HG03571 (cell line): ENCODE measurements at regions not wholly inside any gene's neighbourhood (a gene's known extent, or its start where the extent isn't known, plus 50 kb on each side); places are given as distances from the start of the nearest gene placed in this dataset.
"Not testable (repeated sequence)": the region's sequence is repeated elsewhere in the genome, so short reads cannot be mapped to it uniquely, and the experiment has no call there.

Experiments used
- ATAC-seq: cut with Tn5 transposase; IDR thresholded peaks from one replicate; pipeline ENCODE4 v1.9.1; 2021; ENCODE audit not compliant: unreplicated experiment

DNA sequence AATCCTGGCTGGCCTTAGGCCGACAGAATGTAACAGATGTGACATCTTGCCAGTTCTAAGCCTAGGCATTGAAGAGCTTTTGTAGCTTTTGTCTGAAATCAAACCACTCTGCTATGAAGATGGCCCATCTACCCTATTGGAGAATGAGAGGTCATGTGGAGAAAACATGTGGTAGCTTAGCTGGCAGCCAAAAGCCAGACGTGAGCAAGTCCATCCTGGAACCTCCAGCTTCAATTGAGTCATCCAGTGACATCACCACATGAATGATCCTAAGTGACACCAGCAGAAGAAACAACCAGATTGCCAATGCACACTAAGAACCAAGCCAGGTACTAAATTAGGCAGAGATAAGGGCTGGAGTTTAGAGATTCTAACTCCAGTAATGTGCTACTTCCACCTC is 154.8 kb upstream of the ZFP42 start:
- ATAC-seq = no peak

- ATAC-seq = no peak
These were observed 145.9 kb upstream of the ZFP42 start for GRCh38 chr4:187849556-187850225.

DNA sequence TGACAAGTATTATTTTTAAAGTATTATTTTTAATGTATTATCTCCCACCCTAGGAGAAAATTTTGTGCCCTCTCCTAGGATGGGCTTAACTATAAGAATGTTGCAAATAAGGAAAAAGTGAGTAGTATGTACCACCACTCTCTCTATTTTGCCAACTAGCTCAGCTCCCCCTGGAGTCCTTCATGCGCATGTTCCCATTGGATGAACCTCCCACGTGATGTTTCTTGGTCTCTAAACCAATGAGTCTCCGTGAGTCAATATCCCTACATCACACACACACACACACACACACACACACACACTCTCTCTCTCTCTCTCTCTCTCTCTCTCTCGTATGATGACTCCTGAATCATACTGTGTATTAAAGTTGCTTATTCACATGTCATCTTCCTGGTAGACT is 129.7 kb upstream of the ZFP42 start:
- ATAC-seq = no peak

GRCh38 chr4:187883049-187883448 is 112.5 kb upstream of the ZFP42 start:
- no peak for ATAC-seq

DNA sequence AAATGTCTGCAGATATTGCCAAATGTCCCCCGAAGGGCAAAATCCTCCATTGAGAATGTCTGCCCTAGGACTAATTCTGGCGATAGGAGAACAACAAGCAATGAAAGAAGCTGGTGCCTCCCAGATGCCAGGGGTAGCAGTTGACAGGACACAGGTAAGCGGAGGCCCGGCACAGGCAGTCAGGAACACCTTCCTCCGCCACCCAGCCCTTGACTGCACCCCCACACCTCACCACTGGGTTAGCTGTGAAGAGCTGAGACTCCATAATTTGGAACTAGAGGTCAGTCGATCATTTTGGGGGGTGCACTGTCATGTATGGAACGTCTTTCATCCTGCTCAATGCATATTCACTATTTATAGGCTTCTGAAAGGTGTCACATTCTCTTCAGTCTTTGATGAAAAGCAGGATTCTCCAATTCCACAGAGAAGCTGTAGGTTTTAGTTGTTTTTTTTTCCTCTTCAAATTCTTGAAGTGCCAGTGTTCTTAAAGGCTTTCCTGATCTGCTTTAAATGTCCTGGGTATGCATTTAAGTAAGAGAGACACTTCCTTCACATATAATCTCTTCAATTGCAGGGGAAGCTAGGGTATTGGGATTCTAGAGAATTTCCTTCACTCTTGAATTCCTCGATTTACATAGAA is 111.6 kb upstream of the ZFP42 start:
- no peak for ATAC-seq

- no peak for ATAC-seq
These were observed 107.7 kb upstream of the ZFP42 start for GRCh38 chr4:187887906-187888305.

DNA sequence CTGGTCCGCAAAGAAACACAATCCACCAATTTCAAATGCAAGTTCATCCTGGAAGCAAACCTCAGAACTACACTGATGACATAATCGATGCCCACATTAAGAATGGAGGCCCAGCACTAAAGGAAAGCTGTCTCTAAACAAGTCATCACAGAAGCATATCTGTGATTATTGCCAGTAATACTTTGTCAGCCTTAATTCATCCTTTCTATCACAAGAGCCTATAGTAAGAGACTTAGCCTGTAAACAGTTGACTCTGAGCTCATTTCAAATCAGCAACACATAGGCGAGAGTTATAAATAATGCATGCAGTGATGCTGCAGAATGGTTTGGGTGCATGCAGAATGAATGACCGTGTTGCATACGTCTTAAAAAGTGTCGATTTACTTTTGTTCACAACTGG is 105.9 kb upstream of the ZFP42 start:
- ATAC-seq = no peak

DNA sequence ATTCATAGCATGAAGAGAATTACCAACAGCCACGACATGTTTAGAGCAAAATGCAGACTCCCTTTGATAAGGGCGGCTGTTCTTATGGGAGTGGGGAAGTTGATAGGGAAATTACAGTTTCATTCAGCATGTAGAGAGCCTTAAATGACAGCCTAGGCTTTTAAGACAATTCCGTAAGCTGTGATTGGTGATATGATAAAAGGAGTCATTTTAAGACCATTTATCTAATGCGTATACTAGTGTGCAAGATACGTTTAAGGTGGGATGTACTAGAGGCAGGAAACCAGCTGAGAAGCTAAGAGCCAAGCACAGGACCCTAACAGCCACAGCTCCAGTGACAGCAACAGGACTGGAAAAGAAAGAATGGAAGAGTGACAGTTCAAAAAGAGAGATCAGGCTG is 102.2 kb upstream of the ZFP42 start:
- no peak for ATAC-seq

GRCh38 chr4:187903106-187903505 is 92.5 kb upstream of the ZFP42 start:
- no peak for ATAC-seq

DNA sequence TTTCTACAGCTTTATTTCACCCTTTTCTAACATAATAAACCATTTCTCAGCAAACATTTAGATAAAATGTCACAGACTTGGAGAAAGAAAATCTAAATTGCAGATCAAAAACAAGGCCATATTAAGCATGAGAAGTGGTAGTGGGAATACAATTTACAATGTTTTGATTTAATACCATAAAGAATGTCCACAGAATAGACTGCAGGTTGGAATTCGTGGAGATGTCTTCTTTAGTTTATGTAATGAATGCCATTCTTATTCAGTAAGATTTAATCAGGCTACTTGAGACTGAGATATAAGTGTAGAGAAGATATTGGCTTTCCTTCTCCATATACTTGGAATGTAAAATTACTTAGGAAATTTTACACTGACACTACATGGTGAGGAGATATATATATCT is 91.9 kb upstream of the ZFP42 start:
- ATAC-seq = no peak

DNA sequence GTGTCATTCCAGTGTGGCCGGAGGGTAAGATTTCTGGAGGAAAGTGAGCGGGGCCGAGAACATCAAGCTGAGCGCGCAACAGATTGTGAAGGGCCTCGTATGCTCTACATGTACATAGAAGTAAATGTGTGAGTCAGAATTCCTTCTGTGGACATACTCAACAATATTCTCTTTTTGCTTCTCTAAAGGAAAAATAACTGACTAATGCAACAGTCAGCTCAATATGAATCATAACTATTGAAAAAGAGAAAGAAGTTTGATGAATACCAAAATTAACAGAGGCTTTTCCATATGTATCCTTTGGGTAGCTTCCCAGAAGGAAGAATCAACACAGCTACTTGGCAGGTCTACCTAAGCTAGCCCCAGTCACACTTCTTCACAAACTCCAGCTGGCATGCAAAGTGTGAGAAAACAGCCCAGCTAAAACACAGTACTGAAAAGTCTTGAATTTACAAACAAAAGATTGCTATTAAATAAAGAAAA is 87.5 kb upstream of the ZFP42 start:
- no peak for ATAC-seq

- no peak for ATAC-seq
These were observed 86.8 kb upstream of the ZFP42 start for GRCh38 chr4:187908731-187909130.

GRCh38 chr4:187910741-187911140 is 84.8 kb upstream of the ZFP42 start:
- no peak for ATAC-seq

DNA sequence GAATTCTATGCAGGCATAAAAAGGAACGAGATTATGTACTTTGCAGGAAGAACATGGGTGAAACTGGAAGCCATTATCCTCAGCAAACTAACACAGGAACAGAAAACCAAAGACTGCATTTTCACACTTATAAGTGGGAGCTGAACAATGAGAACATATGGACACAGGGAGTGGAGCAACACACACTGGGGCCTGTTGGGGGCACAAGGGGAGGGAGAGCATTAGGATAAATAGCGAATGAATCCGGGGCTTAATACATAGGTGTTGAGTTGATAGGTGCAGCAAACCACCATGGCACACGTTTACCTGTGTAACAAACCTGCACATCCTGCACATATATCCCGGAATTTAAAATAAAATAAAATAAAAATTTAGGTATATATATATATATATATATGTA is 80.2 kb upstream of the ZFP42 start:
- not testable (repeated sequence) for ATAC-seq

GRCh38 chr4:187919966-187920365 is 75.6 kb upstream of the ZFP42 start:
- no peak for ATAC-seq

DNA sequence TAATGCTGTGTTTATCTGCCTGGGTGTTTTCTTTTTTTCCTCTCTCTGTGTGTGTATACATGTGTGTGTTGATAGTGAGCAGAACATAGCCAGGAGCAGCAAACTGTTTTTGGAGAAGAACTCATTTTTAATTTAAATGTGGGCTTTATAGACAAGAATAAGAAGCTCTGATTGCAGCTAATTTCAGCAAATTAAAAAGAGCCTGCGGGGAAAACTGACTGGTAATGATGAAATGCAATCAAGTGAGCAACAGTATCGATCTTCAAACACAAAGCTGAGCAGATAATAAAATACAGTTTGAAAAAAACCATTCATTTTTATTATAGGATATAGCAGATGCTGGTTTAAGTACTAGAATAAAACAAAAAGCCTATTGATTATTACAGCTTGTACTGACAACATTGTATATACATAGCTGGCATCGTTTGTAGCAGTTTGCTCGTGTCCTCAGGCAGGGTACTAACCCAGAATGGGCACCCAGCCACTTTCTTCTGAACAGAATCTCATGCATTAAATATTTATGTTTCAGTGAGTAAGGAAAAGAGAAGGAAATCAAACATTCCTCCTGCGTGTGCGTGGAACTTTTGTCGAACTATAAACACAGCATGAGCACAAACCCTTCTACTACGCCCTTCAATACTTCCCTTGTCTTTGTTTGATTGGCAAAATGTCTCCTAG is 73.5 kb upstream of the ZFP42 start:
- ATAC-seq = no peak

DNA sequence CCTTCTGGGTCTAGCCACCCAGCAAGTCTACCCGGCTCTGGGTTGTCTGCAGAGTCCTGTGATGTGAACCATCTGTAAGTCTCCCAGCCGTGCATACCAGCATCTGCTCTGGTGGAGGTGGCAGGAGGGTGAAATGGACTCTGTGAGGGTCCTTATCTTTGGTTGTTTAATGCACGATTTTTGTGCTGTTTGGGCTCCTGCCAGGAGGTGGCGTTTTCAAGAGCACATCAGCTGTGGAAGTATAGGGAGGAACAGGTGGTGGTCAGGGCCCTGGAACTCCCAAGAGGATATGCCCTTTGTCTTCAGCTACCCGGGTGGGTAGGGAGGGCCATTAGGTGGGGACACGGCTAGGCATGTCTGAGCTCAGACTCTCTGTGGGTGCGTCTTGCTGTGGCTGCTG is 66.5 kb upstream of the ZFP42 start:
- ATAC-seq = no peak

GRCh38 chr4:187934766-187935165 is 60.8 kb upstream of the ZFP42 start:
- no peak for ATAC-seq

GRCh38 chr4:187937557-187937956 is 58.0 kb upstream of the ZFP42 start:
- no peak for ATAC-seq

- no peak for ATAC-seq
These were observed 55.3 kb upstream of the ZFP42 start for GRCh38 chr4:187940299-187940698.

DNA sequence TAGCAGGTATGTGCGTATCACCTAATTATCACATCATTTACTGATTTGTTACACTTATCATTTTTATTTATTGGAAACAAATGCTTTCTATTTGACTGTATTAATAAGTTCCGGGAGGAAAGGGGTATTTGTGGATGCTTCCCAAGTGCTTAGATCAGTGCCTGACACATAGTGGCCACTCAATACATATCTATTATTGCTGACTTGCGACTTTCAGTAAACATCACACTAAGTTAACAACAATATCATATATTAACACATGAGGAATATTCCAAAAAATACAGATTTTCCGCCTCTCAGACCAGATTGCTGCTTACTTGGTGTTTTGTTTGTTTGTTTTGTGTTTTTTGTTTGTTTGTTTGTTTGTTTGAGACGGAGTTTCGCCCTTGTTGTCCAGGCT is 52.6 kb upstream of the ZFP42 start:
- ATAC-seq = no peak

GRCh38 chr4:187944179-187944578 is 51.4 kb upstream of the ZFP42 start:
- no peak for ATAC-seq
